ENCODE measurements at regions not wholly inside any gene's neighbourhood (a gene's known extent, or its start where the extent isn't known, plus 50 kb on each side); places are given as distances from the start of the nearest gene placed in this dataset.

- TF ChIP-seq CREB5 (CRISPR knock-in tag; IDR thresholded peaks at IDR 0.05; ENCODE audit: low read depth) (no peak), BACH2 (CRISPR knock-in tag; IDR thresholded peaks at IDR 0.05; ENCODE audit: borderline replicate concordance) (no peak), CSRNP3 (CRISPR knock-in tag; IDR thresholded peaks at IDR 0.05) (no peak)
These were observed 101.6 kb downstream of the RAP2A start for GRCh38 chr13:97535614-97536013.

Measured in SK-N-SH treated with all-trans-retinoic acid at 6 μM for 48 hours (cell line).